Adrenal gland (tissue), 9 donors: ENCODE measurements at regions not wholly inside any gene's neighbourhood (a gene's known extent, or its start where the extent isn't known, plus 50 kb on each side); places are given as distances from the start of the nearest gene placed in this dataset.

Experiments used
- DNase-seq, 7 donors: peaks; one replicate each; pipeline ENCODE4 v3.0.0-alpha.2; 2019 to 2020
- H3K27ac ChIP-seq, 5 donors: fragments of 200-600 bp; sonication (generic) in 4 of 5; 1 replicate in 3 of 5; 2 replicates in 2 of 5; pipeline versions ENCODE4 v1.5.1 to v1.8.0; 2016 to 2020; ENCODE audit warnings: mild to moderate bottlenecking in 1 of 5
- H3K27me3 ChIP-seq: fragments of 200-600 bp; 2 replicates; pipeline ENCODE4 v1.8.0; 2021
- H3K36me3 ChIP-seq, 2 donors: fragments of 200-600 bp; replicated peaks in 1 of 2; 1 replicate in 1 of 2; 2 replicates in 1 of 2; pipeline versions ENCODE4 v1.5.1 to v1.8.0; 2018 to 2022
- H3K4me1 ChIP-seq, 2 donors: fragments of 200-600 bp; replicated peaks in 1 of 2; 1 replicate in 1 of 2; 2 replicates in 1 of 2; pipeline versions ENCODE4 v1.5.1 to v1.8.0; 2018 to 2021
- H3K4me3 ChIP-seq, 4 donors: fragments of 200-600 bp; sonication (generic) in 3 of 4; one replicate each; pipeline ENCODE4 v1.5.1; 2016 to 2018
- H3K9me3 ChIP-seq, 3 donors: fragments of 200-600 bp; sonication (generic) in 1 of 3; replicated peaks in 1 of 3; 1 replicate in 2 of 3; 2 replicates in 1 of 3; pipeline versions ENCODE4 v1.5.1 to v1.8.0; 2016 to 2021
- CTCF ChIP-seq, 6 experiments: fragments of 450-650 bp in 4 of 6; fragments of 200-600 bp in 2 of 6; sonication (generic) in 1 of 6; IDR thresholded peaks; 1 replicate in 5 of 6; 2 replicates in 1 of 6; pipeline versions ENCODE4 v1.5.1 to v1.8.0; 2016 to 2021; ENCODE audit warnings: antibody characterized with exemption in 6 of 6, mild to moderate bottlenecking in 2 of 6, moderate library complexity in 1 of 6
- POLR2A ChIP-seq, 2 donors: fragments of 450-650 bp; IDR thresholded peaks; one replicate each; pipeline ENCODE4 v1.6.1; 2017; ENCODE audit warnings: antibody characterized with exemption in 2 of 2, mild to moderate bottlenecking in 2 of 2, moderate library complexity in 1 of 2
- WGBS, 4 donors: extraction: QIAGEN DNeasy Blood & Tissue Kit in 2 of 4; methylation state at CpG; one replicate each; pipeline versions ENCODE4 v1.1.5 to v1.1.7; 2013 to 2017; 5-methylcytosine and 5-hydroxymethylcytosine counted together
- intact Hi-C, 2 donors: fragments of 100-400 bp; cut with DNase I; formaldehyde crosslinking; loops; one replicate each; pipeline versions ENCODE4 v1.14.1 to v1.15.0; 2022 to 2023
- donor health status: healthy with polysubstance abuse.
- donor health status: Bipolar disorder and iron deficiency.
- donor health status: DM: yes; HTN: yes; CAD: no.
- donor health status: DM: no; HTN: no; CAD: no.
- donor health status: DM: no; HTN: no; CAD: no.

GRCh38 chr16:51696376-51696775, 545.3 kb upstream of the SALL1 start:
- H3K36me3 ChIP-seq: no peaks in the 10 kb centered on the region
- H3K27ac ChIP-seq: no peak overlapping the region
- H3K27me3 ChIP-seq: no peaks in the 10 kb centered on the region
- no peak overlapping the region for H3K4me3 ChIP-seq
- H3K9me3 ChIP-seq: no peaks in the 10 kb centered on the region
- TF ChIP-seq POLR2A (IDR thresholded peaks at IDR 0.05) (no peak), CTCF (IDR thresholded peaks at IDR 0.05) (no peak)
- H3K4me1 ChIP-seq: no peaks in the 10 kb centered on the region
- intact Hi-C loops: no loop called here
- WGBS, 4 donors: 55 to 64% (median 61%) methylated on average over 3 of the region's 3 CpGs
- DNase-seq: no peak

DNA sequence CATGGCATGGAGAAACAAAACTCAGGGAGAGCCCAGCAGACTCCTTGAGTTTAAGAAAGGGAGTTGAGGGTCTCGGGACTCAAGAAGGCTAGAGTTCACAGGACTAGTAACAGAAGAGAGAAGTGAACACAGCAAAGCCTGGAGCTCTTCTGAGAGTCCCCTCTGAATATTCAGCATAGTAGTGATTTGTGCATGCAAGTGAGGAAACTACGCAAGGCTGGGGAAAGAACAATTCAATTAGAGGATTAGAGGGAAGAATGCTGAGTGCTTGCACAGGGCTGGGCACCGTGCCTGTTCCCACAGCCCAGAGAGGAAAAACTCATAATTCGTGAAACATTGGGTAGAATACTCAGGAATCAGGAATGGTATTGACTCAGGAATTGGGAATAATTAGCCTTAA, 540.0 kb upstream of the SALL1 start:
- WGBS, 4 donors: 66 to 80% (median 74%) methylated on average over 4 of the region's 4 CpGs
- Histone ChIP-seq H3K9me3 (no peaks in the 10 kb centered on the region), H3K27ac (no peak overlapping the region), H3K4me3 (no peak overlapping the region), H3K36me3 (no peaks in the 10 kb centered on the region), H3K27me3 (no peaks in the 10 kb centered on the region), H3K4me1 (no peaks in the 10 kb centered on the region)
- TF ChIP-seq POLR2A (IDR thresholded peaks at IDR 0.05): no peak
- TF ChIP-seq CTCF (IDR thresholded peaks at IDR 0.05): no peak
- no peak for DNase-seq
- intact Hi-C loops: no loop called here

GRCh38 chr16:51685498-51685897, 534.4 kb upstream of the SALL1 start:
- no peaks in the 10 kb centered on the region for H3K4me1 ChIP-seq
- H3K27me3 ChIP-seq: no peaks in the 10 kb centered on the region
- H3K9me3 ChIP-seq: no peaks in the 10 kb centered on the region
- no peak for DNase-seq
- intact Hi-C loops: no loop called here
- 69 to 84% (median 73%) methylated on average over 2 of the region's 2 CpGs for WGBS, 4 donors
- TF ChIP-seq POLR2A (IDR thresholded peaks at IDR 0.05) (no peak), CTCF (IDR thresholded peaks at IDR 0.05) (no peak)
- H3K27ac ChIP-seq: no peak overlapping the region
- no peak overlapping the region for H3K4me3 ChIP-seq
- H3K36me3 ChIP-seq: no peaks in the 10 kb centered on the region

DNA sequence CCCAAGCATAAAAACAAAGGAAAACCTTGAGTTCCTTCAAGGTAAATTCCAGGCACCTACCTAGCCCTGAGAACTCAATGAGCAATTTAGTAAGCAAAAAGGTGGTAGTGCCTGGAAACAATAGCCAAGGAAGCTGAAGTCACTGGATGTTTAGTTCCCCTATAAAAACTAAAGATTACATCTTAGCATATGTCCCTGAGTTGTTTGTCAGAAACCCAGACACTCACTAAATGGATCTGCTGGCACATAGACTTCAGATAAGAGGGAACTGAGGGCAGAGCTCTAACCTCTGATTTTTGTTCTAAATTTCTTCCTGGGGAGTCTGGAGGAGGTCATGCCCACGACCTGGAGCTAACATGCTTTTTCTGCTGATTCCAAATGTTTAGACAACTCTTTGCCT, 532.8 kb upstream of the SALL1 start:
- H3K36me3 ChIP-seq: no peaks in the 10 kb centered on the region
- intact Hi-C loops: no loop called here
- no peak overlapping the region for H3K27ac ChIP-seq
- no peak overlapping the region for H3K4me3 ChIP-seq
- DNase-seq: no peak
- H3K4me1 ChIP-seq: no peaks in the 10 kb centered on the region
- WGBS, 4 donors: 20 to 34% (median 27%) methylated on average over 1 of the region's 1 CpG
- H3K27me3 ChIP-seq: no peaks in the 10 kb centered on the region
- no peaks in the 10 kb centered on the region for H3K9me3 ChIP-seq
- TF ChIP-seq CTCF (IDR thresholded peaks at IDR 0.05): no peak
- TF ChIP-seq POLR2A (IDR thresholded peaks at IDR 0.05): no peak
